Pancreas (tissue), 10 donors: ENCODE measurements at regions not wholly inside any gene's neighbourhood (a gene's known extent, or its start where the extent isn't known, plus 50 kb on each side); places are given as distances from the start of the nearest gene placed in this dataset.

Source experiments
- ATAC-seq, 4 donors: fragments of 200-7000 bp; cut with Tn5 transposase; one replicate each; pipeline versions ENCODE4 v1.8.0 to v1.9.1; 2020; ENCODE audit warnings: mild to moderate bottlenecking in 4 of 4, moderate library complexity in 4 of 4
- DNase-seq, 6 donors: peaks; one replicate each; pipeline ENCODE4 v3.0.0-alpha.2; 2020
- FAIRE-seq: peaks from 2 replicates; lab custom pipeline; 2012; peaks lifted over from hg19 to GRCh38; lab: Jason Lieb, UNC
- H3K27ac ChIP-seq, 4 donors: fragments of 200-600 bp; sonication (generic); 1 replicate in 3 of 4; 2 replicates in 1 of 4; pipeline versions ENCODE4 v1.5.0 to v1.8.0; 2020
- H3K27me3 ChIP-seq, 4 donors: fragments of 200-600 bp; one replicate each; pipeline ENCODE4 v1.8.0; 2021
- H3K36me3 ChIP-seq, 3 donors: fragments of 200-600 bp; sonication (generic) in 1 of 3; one replicate each; pipeline versions ENCODE4 v1.5.0 to v1.8.0; 2020 to 2021
- H3K4me1 ChIP-seq, 3 donors: fragments of 200-600 bp; one replicate each; pipeline ENCODE4 v1.8.0; 2021
- H3K4me3 ChIP-seq, 4 donors: fragments of 200-600 bp; sonication (generic) in 2 of 4; one replicate each; pipeline versions ENCODE4 v1.5.0 to v1.8.0; 2020 to 2021
- H3K9me3 ChIP-seq, 4 donors: fragments of 200-600 bp; one replicate each; pipeline ENCODE4 v1.8.0; 2021
- WGBS, 2 donors: extraction: QIAGEN DNeasy Blood & Tissue Kit; methylation state at CpG; one replicate each; pipeline ENCODE4 v1.1.7; 2013; 5-methylcytosine and 5-hydroxymethylcytosine counted together
- intact Hi-C, 3 donors: fragments of 100-400 bp; cut with DNase I; formaldehyde crosslinking; loops; one replicate each; pipeline versions ENCODE4 v1.11.1 to v1.14.2; 2022
- TF ChIP-seq, protein P1 (sequence below), 4 donors: fragments of 200-600 bp; sonication (generic) in 3 of 4; IDR thresholded peaks; one replicate each; pipeline versions ENCODE4 v1.5.0 to v1.8.0; 2021; ENCODE audit warnings: antibody characterized with exemption in 4 of 4
- donor health status: healthy with polysubstance abuse.
- donor health status: DM: no; HTN: no; CAD: no; lungs with moderate emphysema.
- donor health status: DM: no; HTN: no; CAD: no.
- donor health status: control.
- donor health status: control.
- donor health status: Bipolar disorder and iron deficiency.
- donor health status: DM: yes; HTN: yes; CAD: no.
- donor health status: DM: no; HTN: no; CAD: no.
- donor health status: DM: no; HTN: no; CAD: no.
- donor health status: DM: yes; HTN: yes; CAD: no.

DNA sequence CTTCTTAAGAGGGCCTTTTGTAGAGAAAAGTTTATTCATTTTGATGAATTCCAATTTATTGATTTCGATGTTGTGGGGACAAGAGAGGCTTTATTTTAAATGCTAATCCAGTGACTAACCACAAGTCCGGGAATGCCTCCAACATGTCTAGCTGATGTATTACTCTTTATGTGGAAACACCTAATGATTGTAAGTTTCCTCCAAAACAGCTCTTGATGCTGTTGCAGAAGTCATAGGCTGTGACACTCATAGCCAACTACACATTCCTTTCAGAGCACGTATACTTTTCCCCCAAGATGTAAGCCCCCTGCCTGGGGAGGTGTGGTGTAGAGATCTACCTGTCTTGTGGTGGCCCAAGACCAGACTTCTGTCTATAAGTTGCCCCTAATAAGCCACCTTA, 61.3 kb upstream of the RNF24 start:
- TF ChIP-seq, protein P1, sequence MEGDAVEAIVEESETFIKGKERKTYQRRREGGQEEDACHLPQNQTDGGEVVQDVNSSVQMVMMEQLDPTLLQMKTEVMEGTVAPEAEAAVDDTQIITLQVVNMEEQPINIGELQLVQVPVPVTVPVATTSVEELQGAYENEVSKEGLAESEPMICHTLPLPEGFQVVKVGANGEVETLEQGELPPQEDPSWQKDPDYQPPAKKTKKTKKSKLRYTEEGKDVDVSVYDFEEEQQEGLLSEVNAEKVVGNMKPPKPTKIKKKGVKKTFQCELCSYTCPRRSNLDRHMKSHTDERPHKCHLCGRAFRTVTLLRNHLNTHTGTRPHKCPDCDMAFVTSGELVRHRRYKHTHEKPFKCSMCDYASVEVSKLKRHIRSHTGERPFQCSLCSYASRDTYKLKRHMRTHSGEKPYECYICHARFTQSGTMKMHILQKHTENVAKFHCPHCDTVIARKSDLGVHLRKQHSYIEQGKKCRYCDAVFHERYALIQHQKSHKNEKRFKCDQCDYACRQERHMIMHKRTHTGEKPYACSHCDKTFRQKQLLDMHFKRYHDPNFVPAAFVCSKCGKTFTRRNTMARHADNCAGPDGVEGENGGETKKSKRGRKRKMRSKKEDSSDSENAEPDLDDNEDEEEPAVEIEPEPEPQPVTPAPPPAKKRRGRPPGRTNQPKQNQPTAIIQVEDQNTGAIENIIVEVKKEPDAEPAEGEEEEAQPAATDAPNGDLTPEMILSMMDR (IDR thresholded peaks at IDR 0.05), result no peak
- H3K27ac ChIP-seq, result peak overlapping the region in 2 of 4 donors; percentile 56 to 64
- peak; percentile 62 to 81 (median 77) for ATAC-seq

DNA sequence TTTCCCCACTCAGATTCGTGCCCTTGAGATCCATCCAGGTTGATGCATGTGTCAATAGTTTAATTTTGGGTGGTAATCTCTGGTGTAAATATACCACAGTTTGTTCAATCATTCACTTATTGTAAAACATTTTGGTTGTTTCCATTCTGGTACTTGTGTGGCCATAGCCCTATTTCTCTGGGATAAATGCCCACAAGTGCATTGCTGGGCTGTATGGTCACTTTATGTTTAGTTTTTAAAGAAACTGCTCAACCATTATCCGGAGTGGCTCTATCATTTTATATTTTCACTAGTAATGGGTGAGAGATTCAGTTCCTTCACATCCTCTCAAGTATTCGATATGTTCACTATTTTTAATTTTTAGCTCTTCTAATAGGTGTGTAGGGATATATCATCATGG, 60.7 kb upstream of the RNF24 start:
- 37 to 45% methylated on average over 3 of the region's 3 CpGs for WGBS, 2 donors
- Histone ChIP-seq H3K36me3 (no peaks in the 10 kb centered on the region), H3K27me3 (no peaks in the 10 kb centered on the region), H3K9me3 (no peaks in the 10 kb centered on the region), H3K27ac (peak overlapping the region in 1 of 4 donors; percentile 1), H3K4me1 (peaks cover 0 to 4% (median 0%) of the 10 kb centered on the region in 3 donors), H3K4me3 (no peak overlapping the region)
- DNase-seq (no peak), ATAC-seq (no peak), FAIRE-seq (no peak)
- intact Hi-C loops, result no loop called here
- TF ChIP-seq, protein P1 (IDR thresholded peaks at IDR 0.05), result no peak

More for the DNA sequence above, 61.3 kb upstream of the RNF24 start:
- H3K4me1 ChIP-seq, result peaks cover 0 to 4% (median 0%) of the 10 kb centered on the region in 3 donors
- no peaks in the 10 kb centered on the region for H3K27me3 ChIP-seq
- no peak overlapping the region for H3K4me3 ChIP-seq
- FAIRE-seq, result no peak
- DNase-seq, result peak in 3 of 6 donors; percentile 34 to 41 (median 38)
- intact Hi-C loops, result no loop called here
- no peaks in the 10 kb centered on the region for H3K9me3 ChIP-seq
- H3K36me3 ChIP-seq, result no peaks in the 10 kb centered on the region
- WGBS, 2 donors, result 39 to 42% methylated on average over 3 of the region's 3 CpGs

DNA sequence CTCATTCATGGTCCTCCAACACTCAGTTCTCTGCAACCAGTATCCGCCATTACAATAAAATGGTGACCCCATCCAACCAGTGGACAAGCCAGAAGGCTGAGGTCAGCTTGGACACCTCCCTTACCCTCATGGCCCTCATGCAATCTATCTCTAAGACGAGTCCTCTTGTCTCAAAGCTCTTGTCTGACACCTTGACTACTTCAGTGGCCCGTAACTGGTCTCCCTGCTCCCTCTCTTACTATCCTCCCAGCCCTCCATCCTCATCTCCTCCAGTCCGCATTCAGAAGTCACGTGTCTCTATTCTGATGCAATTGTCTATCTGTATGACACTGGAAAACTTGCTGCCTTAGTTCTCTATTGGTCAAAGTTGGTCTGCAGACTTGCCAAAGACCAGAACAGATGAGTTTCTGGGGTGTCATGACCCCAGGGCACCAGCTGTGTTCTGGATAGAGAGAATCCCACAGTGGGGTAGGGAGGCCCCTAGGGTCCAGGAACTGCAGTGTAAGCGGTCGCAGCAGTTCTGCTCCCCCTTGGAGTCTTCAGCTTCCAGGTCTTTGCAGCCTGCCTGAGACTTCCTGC, 59.6 kb upstream of the RNF24 start:
- no peaks in the 10 kb centered on the region for H3K36me3 ChIP-seq
- TF ChIP-seq, protein P1 (IDR thresholded peaks at IDR 0.05), result no peak
- intact Hi-C loops, result loop anchor here in 1 of 3 donors (5.0 kb wide), 1 partner anchor 63 kb away; no protein-coding TSS in a partner anchor
- peaks cover 0 to 4% (median 0%) of the 10 kb centered on the region in 3 donors for H3K4me1 ChIP-seq
- H3K4me3 ChIP-seq, result no peak overlapping the region
- no peaks in the 10 kb centered on the region for H3K9me3 ChIP-seq
- ATAC-seq (no peak), DNase-seq (no peak), FAIRE-seq (no peak)
- H3K27me3 ChIP-seq, result no peaks in the 10 kb centered on the region
- no peak overlapping the region for H3K27ac ChIP-seq
- WGBS, 2 donors, result 72 to 80% methylated on average over 7 of the region's 7 CpGs

DNA sequence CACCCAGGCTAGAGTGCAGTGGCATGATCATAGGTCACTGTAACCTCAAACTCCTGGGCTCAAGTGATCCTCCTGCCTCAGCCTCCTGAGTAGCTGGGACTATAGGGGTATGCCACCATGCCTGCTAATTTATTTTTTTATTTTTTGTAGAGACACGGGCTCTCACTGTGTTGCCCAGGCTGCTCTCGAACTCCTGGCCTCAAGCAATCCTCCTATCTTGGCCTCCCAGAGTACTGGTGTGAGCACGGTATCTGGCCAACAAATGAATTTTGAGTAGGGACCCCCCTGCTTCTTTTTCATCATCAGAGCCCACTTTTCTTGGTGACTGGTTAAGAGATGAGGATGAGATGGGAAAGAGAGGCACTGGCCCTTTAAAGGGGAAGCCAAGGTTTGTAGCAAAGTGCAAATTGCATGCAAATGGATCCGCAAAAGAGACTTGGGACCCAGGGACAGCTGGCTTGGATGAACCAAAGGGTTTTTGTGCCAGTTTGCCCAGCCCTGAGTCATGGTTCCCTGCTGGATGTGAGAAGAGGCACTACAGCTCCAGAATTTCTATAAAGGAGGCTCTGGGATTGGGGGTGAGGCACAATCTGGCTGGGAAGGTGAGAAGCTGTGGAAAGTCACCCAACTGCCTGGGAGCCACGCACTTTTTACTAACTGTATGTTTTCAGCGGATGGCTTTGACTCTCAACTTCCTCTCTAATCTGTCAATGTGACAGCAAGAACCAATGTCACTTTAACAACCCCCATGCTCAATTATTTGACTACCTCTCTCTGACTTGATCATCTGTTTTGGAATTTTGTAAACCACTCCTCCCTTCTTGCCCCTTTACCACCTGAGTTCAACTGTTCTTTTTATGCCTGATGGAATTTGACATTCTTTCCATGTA, 58.7 kb upstream of the RNF24 start:
- no peak for ATAC-seq
- intact Hi-C loops, result loop anchor here in 1 of 3 donors (5.0 kb wide), 1 partner anchor 62 kb away; no protein-coding TSS in a partner anchor
- no peaks in the 10 kb centered on the region for H3K27me3 ChIP-seq

More for the DNA sequence above, 58.7 kb upstream of the RNF24 start:
- no peak for DNase-seq
- Histone ChIP-seq H3K4me1 (peaks cover 0 to 4% (median 0%) of the 10 kb centered on the region in 3 donors), H3K27ac (no peak overlapping the region), H3K9me3 (no peaks in the 10 kb centered on the region), H3K4me3 (no peak overlapping the region), H3K36me3 (no peaks in the 10 kb centered on the region)
- 62 to 67% methylated on average over 6 of the region's 6 CpGs for WGBS, 2 donors
- FAIRE-seq, result no peak
- TF ChIP-seq, protein P1 (IDR thresholded peaks at IDR 0.05), result no peak
